Sigmoid colon (tissue), 6 donors: ENCODE measurements at regions not wholly inside any gene's neighbourhood (a gene's known extent, or its start where the extent isn't known, plus 50 kb on each side); places are given as distances from the start of the nearest gene placed in this dataset.

ENCODE experiments used
- DNase-seq: peaks from one replicate; pipeline ENCODE4 v3.0.0-alpha.2; 2019
- H3K27ac ChIP-seq, 4 donors: fragments of 200-600 bp; sonication (generic); one replicate each; pipeline ENCODE4 v1.5.1; 2016 to 2019; ENCODE audit warnings: mild to moderate bottlenecking in 1 of 4
- H3K27me3 ChIP-seq, 3 donors: fragments of 200-600 bp; sonication (generic); one replicate each; pipeline ENCODE4 v1.5.1; 2019; ENCODE audit warnings: mild to moderate bottlenecking in 1 of 3
- H3K36me3 ChIP-seq, 4 donors: fragments of 200-600 bp; sonication (generic); one replicate each; pipeline ENCODE4 v1.5.1; 2016 to 2019
- H3K4me1 ChIP-seq, 4 donors: fragments of 200-600 bp; sonication (generic); one replicate each; pipeline ENCODE4 v1.5.1; 2017 to 2019
- H3K4me3 ChIP-seq, 4 donors: fragments of 200-600 bp; sonication (generic); one replicate each; pipeline ENCODE4 v1.5.1; 2017 to 2019; ENCODE audit warnings: mild to moderate bottlenecking in 2 of 4, moderate library complexity in 1 of 4
- H3K9me3 ChIP-seq, 4 donors: fragments of 200-600 bp in 3 of 4; sonication (generic) in 3 of 4; one replicate each; pipeline versions ENCODE4 v1.5.1 to v1.6.1; 2013 to 2019
- EP300 ChIP-seq, 4 donors: sonication (generic); formaldehyde crosslinking; IDR thresholded peaks; one replicate each; pipeline ENCODE4 v1.6.1; 2017; ENCODE audit warnings: antibody characterized with exemption in 4 of 4
- POLR2A ChIP-seq, 2 donors: fragments of 450-650 bp; IDR thresholded peaks; one replicate each; pipeline ENCODE4 v1.6.1; 2016; ENCODE audit warnings: antibody characterized with exemption in 2 of 2, mild to moderate bottlenecking in 2 of 2, moderate library complexity in 2 of 2
- POLR2AphosphoS5 ChIP-seq, 4 donors: sonication (generic); formaldehyde crosslinking; IDR thresholded peaks; one replicate each; pipeline ENCODE4 v1.6.1; 2017; ENCODE audit warnings: antibody characterized with exemption in 4 of 4
- WGBS, 2 donors: extraction: QIAGEN DNeasy Blood & Tissue Kit; methylation state at CpG; one replicate each; pipeline ENCODE4 v1.1.7; 2013; 5-methylcytosine and 5-hydroxymethylcytosine counted together
- intact Hi-C: fragments of 100-400 bp; cut with DNase I; formaldehyde crosslinking; loops from one replicate; pipeline ENCODE4 v1.15.1; 2023
- TF ChIP-seq, protein P1 (sequence below), 4 experiments: fragments of 450-650 bp in 3 of 4; fragments of 200-600 bp in 1 of 4; IDR thresholded peaks; one replicate each; pipeline ENCODE4 v1.5.1; 2016 to 2019; ENCODE audit warnings: antibody characterized with exemption in 4 of 4, mild to moderate bottlenecking in 3 of 4, moderate library complexity in 2 of 4
- donor health status: healthy with polysubstance abuse.
- donor health status: healthy.

DNA sequence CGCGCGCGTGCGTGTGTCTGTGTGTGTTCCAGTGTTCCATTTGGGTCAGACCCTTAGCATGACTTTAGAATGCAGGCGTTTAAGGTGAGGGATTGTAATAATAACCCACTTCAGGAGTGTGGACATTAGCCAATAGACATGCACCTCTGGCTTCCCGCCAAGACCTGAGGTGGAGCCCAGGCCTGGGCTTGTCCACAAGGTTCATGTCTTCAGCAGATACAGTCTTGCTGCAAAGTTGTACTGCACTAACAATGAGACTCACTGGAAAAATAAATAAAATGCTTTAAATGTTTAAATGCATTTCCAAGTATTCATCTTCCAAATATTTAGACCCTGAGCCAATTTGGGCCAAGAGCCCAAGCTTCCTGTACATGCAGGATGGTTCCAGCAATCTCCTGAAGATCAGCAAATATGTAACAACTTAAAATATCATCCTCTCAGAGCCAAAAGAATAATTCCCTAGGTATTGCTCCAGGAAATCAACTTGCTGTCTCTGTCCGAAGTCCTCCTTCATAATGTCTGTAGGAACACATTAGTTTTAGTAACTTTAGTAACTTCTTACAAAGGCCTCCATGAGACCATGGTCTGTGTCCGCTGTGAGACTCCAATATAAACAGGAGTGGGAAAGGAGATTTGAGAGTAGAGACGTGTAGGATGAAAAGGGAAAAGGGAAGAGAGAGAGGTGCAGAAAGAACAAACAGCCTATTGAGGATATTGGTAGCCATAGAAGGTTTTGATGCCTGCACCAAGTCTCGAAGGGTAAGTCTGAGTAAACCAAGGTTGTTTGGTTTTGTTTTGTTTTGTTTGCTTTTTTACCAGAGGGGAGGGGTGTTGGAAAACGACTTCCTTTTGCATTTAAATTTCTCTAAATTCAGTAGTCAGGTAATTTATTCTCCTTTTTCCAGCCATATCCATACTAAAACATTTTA lies 98.5 kb upstream of the KLF3 start:
- H3K4me3 ChIP-seq, result no peak overlapping the region
- TF ChIP-seq POLR2A (IDR thresholded peaks at IDR 0.05) (no peak), EP300 (IDR thresholded peaks at IDR 0.05) (no peak), POLR2AphosphoS5 (IDR thresholded peaks at IDR 0.05) (no peak)
- TF ChIP-seq, protein P1, sequence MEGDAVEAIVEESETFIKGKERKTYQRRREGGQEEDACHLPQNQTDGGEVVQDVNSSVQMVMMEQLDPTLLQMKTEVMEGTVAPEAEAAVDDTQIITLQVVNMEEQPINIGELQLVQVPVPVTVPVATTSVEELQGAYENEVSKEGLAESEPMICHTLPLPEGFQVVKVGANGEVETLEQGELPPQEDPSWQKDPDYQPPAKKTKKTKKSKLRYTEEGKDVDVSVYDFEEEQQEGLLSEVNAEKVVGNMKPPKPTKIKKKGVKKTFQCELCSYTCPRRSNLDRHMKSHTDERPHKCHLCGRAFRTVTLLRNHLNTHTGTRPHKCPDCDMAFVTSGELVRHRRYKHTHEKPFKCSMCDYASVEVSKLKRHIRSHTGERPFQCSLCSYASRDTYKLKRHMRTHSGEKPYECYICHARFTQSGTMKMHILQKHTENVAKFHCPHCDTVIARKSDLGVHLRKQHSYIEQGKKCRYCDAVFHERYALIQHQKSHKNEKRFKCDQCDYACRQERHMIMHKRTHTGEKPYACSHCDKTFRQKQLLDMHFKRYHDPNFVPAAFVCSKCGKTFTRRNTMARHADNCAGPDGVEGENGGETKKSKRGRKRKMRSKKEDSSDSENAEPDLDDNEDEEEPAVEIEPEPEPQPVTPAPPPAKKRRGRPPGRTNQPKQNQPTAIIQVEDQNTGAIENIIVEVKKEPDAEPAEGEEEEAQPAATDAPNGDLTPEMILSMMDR (IDR thresholded peaks at IDR 0.05), result no peak
- peak overlapping the region; percentile 45 to 75 (median 58) for H3K27ac ChIP-seq
- H3K9me3 ChIP-seq, result no peaks in the 10 kb centered on the region
- peak; percentile 65 for DNase-seq
- intact Hi-C loops, result no loop called here
- H3K36me3 ChIP-seq, result no peaks in the 10 kb centered on the region
- H3K27me3 ChIP-seq, result no peaks in the 10 kb centered on the region
- H3K4me1 ChIP-seq, result peaks cover 0 to 49% (median 47%) of the 10 kb centered on the region in 4 donors
- 62 to 75% methylated on average over 12 of the region's 12 CpGs for WGBS, 2 donors

DNA sequence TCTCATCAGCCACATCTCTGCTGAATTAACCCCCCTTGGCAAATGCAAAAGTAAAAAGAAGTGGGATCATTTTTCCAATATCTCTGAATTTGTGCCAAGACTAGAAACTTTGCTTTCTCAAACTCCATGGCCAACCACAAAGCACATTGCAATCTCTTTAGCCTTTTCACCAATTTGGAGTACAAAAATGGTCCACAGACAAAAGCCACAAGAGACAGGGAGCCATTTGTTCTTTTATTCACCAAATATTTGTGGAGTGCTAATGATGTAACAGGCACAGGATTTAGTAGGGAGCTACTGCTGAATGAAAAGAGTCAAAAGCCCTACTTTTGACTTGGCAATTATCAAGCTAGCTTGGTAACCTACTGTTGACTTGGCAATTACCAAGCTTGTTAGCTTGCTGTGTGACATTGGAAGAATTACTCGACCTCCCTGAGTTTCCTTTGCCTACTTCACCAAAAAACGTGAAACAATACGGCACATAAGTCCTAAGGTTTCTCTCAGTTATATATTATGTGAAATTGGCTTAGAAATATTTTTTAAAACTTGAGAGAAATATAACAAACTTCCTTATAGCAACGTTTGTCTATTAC lies 97.1 kb upstream of the KLF3 start:
- H3K27ac ChIP-seq, result no peak overlapping the region
- TF ChIP-seq, protein P1 (IDR thresholded peaks at IDR 0.05), result no peak
- TF ChIP-seq POLR2A (IDR thresholded peaks at IDR 0.05) (no peak), POLR2AphosphoS5 (IDR thresholded peaks at IDR 0.05) (no peak)
- no peaks in the 10 kb centered on the region for H3K9me3 ChIP-seq
- H3K4me3 ChIP-seq, result no peak overlapping the region
- H3K36me3 ChIP-seq, result no peaks in the 10 kb centered on the region
- H3K27me3 ChIP-seq, result no peaks in the 10 kb centered on the region
- H3K4me1 ChIP-seq, result peaks cover 0 to 48% (median 44%) of the 10 kb centered on the region in 4 donors
- intact Hi-C loops, result no loop called here
- WGBS, 2 donors, result 90 to 93% methylated on average over 4 of the region's 4 CpGs
- DNase-seq, result no peak

DNA sequence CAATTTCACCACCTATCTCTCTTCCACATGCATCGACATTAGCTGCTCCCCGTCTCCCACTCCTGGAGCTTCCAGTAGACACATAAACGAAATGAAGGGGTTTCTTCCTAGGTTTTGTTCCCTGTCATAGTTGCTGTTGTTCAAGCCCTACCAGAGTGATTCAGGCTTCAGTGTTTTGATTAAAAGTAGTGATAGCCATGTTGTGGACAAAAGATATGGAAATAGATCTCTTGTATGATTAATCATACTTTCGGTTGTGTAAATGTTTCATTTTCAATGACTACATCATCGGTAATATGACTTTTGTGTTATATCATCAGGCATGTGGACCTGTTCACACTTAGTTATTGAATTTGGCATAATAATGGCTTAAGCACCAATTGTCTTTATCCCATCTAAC lies 96.5 kb upstream of the KLF3 start:
- no peaks in the 10 kb centered on the region for H3K9me3 ChIP-seq
- intact Hi-C loops, result no loop called here
- H3K27me3 ChIP-seq, result no peaks in the 10 kb centered on the region
- TF ChIP-seq POLR2A (IDR thresholded peaks at IDR 0.05), result no peak
- TF ChIP-seq, protein P1 (IDR thresholded peaks at IDR 0.05), result no peak
- TF ChIP-seq POLR2AphosphoS5 (IDR thresholded peaks at IDR 0.05), result no peak
- TF ChIP-seq EP300 (IDR thresholded peaks at IDR 0.05), result no peak
- no peaks in the 10 kb centered on the region for H3K36me3 ChIP-seq
- no peak overlapping the region for H3K4me3 ChIP-seq
- WGBS, 2 donors, result 92 to 94% methylated on average over 5 of the region's 5 CpGs
- DNase-seq, result no peak
- H3K4me1 ChIP-seq, result peaks cover 0 to 42% (median 39%) of the 10 kb centered on the region in 4 donors
- H3K27ac ChIP-seq, result no peak overlapping the region

DNA sequence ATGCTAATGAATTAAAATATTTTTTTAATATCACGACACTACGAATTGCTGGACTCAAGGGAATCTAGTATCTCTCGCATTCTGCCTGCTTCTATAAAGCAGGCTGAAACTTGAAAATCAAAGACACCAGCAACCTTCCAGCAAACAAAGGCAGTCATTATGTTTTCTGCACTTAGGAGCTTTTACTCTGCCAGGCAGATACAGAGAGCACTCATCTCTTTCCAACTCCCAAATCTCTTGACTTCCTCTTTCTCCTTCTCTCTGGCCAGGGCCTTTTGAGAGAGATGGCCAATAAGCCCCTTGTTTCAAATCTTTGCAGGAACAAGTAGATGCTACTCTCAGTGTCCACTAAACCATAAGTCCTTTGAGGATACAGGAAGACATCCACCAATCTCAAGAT lies 95.2 kb upstream of the KLF3 start:
- WGBS, 2 donors, result 93 to 95% methylated on average over 3 of the region's 3 CpGs
- Histone ChIP-seq H3K4me3 (no peak overlapping the region), H3K4me1 (peaks cover 0 to 29% (median 26%) of the 10 kb centered on the region in 4 donors), H3K27me3 (no peaks in the 10 kb centered on the region), H3K36me3 (no peaks in the 10 kb centered on the region), H3K9me3 (no peaks in the 10 kb centered on the region), H3K27ac (no peak overlapping the region)
- TF ChIP-seq POLR2AphosphoS5 (IDR thresholded peaks at IDR 0.05), result no peak
- TF ChIP-seq EP300 (IDR thresholded peaks at IDR 0.05), result no peak
- TF ChIP-seq, protein P1 (IDR thresholded peaks at IDR 0.05), result no peak
- TF ChIP-seq POLR2A (IDR thresholded peaks at IDR 0.05), result no peak
- DNase-seq, result no peak
- intact Hi-C loops, result no loop called here
